Naive thymus-derived CD4-positive, alpha-beta T cell (primary cell): ENCODE measurements at regions not wholly inside any gene's neighbourhood (a gene's known extent, or its start where the extent isn't known, plus 50 kb on each side); places are given as distances from the start of the nearest gene placed in this dataset.

Source experiments
- ATAC-seq: fragments of 150-1000 bp; cut with Tn5 transposase; 2 replicates; pipeline ENCODE4 v1.10.0; 2021; ENCODE audit warnings: mild to moderate bottlenecking, moderate library complexity
- CTCF ChIA-PET: fragments of 350-600 bp; sonication (Branson Sonifier 250); formaldehyde crosslinking; loops from one replicate; lab custom pipeline; 2021; ENCODE audit warnings: antibody characterized with exemption; lab: Charles Lee
- POLR2A ChIA-PET: fragments of 350-600 bp; sonication (Branson Sonifier 250); formaldehyde crosslinking; loops from one replicate; lab custom pipeline; 2021; ENCODE audit warnings: antibody characterized with exemption, inconsistent platforms; lab: Charles Lee
- DNase-seq, 9 donors: peaks; one replicate each; pipeline versions ENCODE4 v3.0.0 to v3.0.0-alpha.2; 2020 to 2022; ENCODE audit warnings: mixed read lengths in 1 of 9
- H3K27ac ChIP-seq: one replicate; pipeline ENCODE4 v1.7.0; 2013; ENCODE audit warnings: mild to moderate bottlenecking, low read depth, low read length, moderate library complexity
- H3K27me3 ChIP-seq, 2 donors: one replicate each; pipeline ENCODE4 v1.7.0; 2013; ENCODE audit warnings: low read length in 2 of 2, mild to moderate bottlenecking in 2 of 2, moderate library complexity in 2 of 2; ENCODE audit not compliant: control insufficient read depth in 2 of 2, insufficient read depth in 2 of 2
- H3K36me3 ChIP-seq, 3 experiments: 1 replicate in 2 of 3; 2 replicates in 1 of 3; pipeline ENCODE4 v1.7.0; 2013; ENCODE audit warnings: low read length in 3 of 3, mild to moderate bottlenecking in 3 of 3, moderate library complexity in 1 of 3; ENCODE audit not compliant: insufficient read depth in 3 of 3, control insufficient read depth in 2 of 3
- H3K4me1 ChIP-seq, 2 donors: one replicate each; pipeline ENCODE4 v1.7.0; 2013; ENCODE audit warnings: low read length in 2 of 2, mild to moderate bottlenecking in 2 of 2, moderate library complexity in 1 of 2; ENCODE audit not compliant: control insufficient read depth in 2 of 2, insufficient read depth in 2 of 2
- H3K4me3 ChIP-seq: 2 replicates; pipeline ENCODE4 v1.7.0; 2013; ENCODE audit warnings: mild to moderate bottlenecking, low read length
- H3K9me3 ChIP-seq, 3 experiments: 1 replicate in 2 of 3; 2 replicates in 1 of 3; pipeline ENCODE4 v1.7.0; 2013; ENCODE audit warnings: low read length in 3 of 3; ENCODE audit not compliant: control insufficient read depth in 2 of 3
- H3K27ac Mint-ChIP-seq, 9 donors: one replicate each; pipeline ENCODE4 v1.8.0; 2020 to 2022; ENCODE audit warnings: mixed read lengths in 9 of 9, mild to moderate bottlenecking in 8 of 9, moderate library complexity in 5 of 9, inconsistent platforms in 2 of 9
- H3K27me3 Mint-ChIP-seq, 5 donors: one replicate each; pipeline ENCODE4 v1.8.0; 2021 to 2022; ENCODE audit warnings: mixed read lengths in 5 of 5, mild to moderate bottlenecking in 1 of 5
- H3K36me3 Mint-ChIP-seq, 5 donors: one replicate each; pipeline ENCODE4 v1.8.0; 2020 to 2022; ENCODE audit warnings: mixed read lengths in 5 of 5, mild to moderate bottlenecking in 3 of 5, inconsistent platforms in 1 of 5
- H3K4me1 Mint-ChIP-seq, 7 donors: one replicate each; pipeline ENCODE4 v1.8.0; 2020 to 2022; ENCODE audit warnings: mixed read lengths in 7 of 7, mild to moderate bottlenecking in 3 of 7, inconsistent platforms in 1 of 7
- H3K4me3 Mint-ChIP-seq, 10 donors: one replicate each; pipeline ENCODE4 v1.8.0; 2020 to 2022; ENCODE audit warnings: mild to moderate bottlenecking in 10 of 10, mixed read lengths in 10 of 10, moderate library complexity in 6 of 10, inconsistent platforms in 2 of 10
- H3K9me3 Mint-ChIP-seq, 11 donors: one replicate each; pipeline ENCODE4 v1.8.0; 2020 to 2022; ENCODE audit warnings: mixed read lengths in 11 of 11, mild to moderate bottlenecking in 4 of 11, inconsistent platforms in 1 of 11, moderate library complexity in 1 of 11
- intact Hi-C, 2 donors: fragments of 100-400 bp; cut with micrococcal nuclease; formaldehyde crosslinking; loops; one replicate each; pipeline ENCODE4 v1.15.1; 2023

DNA sequence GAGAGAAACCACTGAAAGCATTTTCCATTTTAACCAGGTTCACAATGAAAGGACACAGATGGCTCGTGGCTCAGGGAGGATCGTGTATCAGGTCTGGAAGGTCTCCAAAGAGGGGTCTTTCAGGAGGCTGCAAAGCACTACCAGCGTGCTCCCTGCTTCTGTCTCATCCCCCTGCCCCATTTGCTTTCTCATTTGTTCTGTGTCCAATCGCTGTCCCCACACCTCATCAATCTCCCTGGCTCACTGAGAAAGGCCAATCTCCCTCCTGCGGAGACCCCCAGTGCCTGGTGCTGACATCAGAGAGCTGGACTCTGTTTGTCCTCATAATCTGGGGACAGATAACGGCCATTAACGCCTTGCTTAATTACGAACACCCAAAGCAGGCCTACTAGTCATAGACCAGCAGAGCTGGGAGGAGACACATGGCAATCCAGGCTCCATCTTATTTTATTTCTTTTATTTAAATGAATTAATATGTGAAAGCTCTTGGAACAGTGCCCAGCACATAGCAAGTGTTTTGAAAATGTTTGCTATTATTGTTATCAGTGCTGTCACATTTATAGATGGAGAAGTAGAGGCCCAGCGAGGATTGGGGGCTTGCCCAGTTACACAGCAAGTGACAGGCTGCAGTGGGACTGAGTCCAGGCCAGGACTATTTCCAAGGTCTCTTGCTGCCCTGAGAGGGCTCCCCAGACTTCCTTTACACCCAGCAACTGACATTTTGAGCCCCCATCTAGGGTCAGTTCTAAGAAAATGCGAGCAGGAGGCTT is 341.0 kb upstream of the USP24 start:
- no peaks in the 10 kb centered on the region for H3K9me3 Mint-ChIP-seq
- no peak for DNase-seq
- no peaks in the 10 kb centered on the region for H3K36me3 Mint-ChIP-seq
- Histone ChIP-seq H3K4me3 (no peak overlapping the region), H3K27ac (no peak overlapping the region), H3K36me3 (no peaks in the 10 kb centered on the region), H3K27me3 (no peaks in the 10 kb centered on the region), H3K4me1 (no peaks in the 10 kb centered on the region), H3K9me3 (no peaks in the 10 kb centered on the region)
- CTCF ChIA-PET = no interaction called here
- no peak overlapping the region for H3K27ac Mint-ChIP-seq
- no peak for ATAC-seq
- no peaks in the 10 kb centered on the region for H3K4me1 Mint-ChIP-seq
- H3K27me3 Mint-ChIP-seq = no peaks in the 10 kb centered on the region
- intact Hi-C loops = no loop called here
- POLR2A ChIA-PET = no interaction called here
- no peak overlapping the region for H3K4me3 Mint-ChIP-seq

DNA sequence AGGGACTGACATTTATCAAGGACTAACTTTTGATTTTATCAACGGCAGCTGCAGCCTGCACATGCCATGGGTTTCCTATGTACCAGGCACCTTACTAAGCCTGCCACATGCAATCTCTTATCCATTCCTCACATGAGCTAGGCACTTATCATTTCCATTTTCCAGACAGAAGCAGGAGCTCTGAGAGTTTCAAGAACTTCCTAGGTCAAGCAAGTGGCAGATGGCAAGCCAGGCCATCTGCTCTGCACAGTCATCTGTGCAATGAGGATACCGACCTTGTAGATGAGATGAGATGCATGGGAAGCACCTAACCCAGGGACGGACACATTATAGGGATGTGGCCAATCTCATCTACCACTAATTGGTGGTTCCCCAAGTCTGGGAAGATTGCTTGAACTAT is 339.4 kb upstream of the USP24 start:
- ATAC-seq = no peak
- Histone ChIP-seq H3K4me3 (no peak overlapping the region), H3K27ac (no peak overlapping the region), H3K27me3 (no peaks in the 10 kb centered on the region), H3K36me3 (no peaks in the 10 kb centered on the region), H3K4me1 (no peaks in the 10 kb centered on the region), H3K9me3 (no peaks in the 10 kb centered on the region)
- H3K4me1 Mint-ChIP-seq = no peaks in the 10 kb centered on the region
- intact Hi-C loops = no loop called here
- no peaks in the 10 kb centered on the region for H3K36me3 Mint-ChIP-seq
- POLR2A ChIA-PET = no interaction called here
- no peak overlapping the region for H3K4me3 Mint-ChIP-seq
- H3K27ac Mint-ChIP-seq = no peak overlapping the region
- CTCF ChIA-PET = no interaction called here
- H3K9me3 Mint-ChIP-seq = no peaks in the 10 kb centered on the region
- peaks cover 0 to 8% (median 0%) of the 10 kb centered on the region in 5 donors for H3K27me3 Mint-ChIP-seq
- DNase-seq = no peak

DNA sequence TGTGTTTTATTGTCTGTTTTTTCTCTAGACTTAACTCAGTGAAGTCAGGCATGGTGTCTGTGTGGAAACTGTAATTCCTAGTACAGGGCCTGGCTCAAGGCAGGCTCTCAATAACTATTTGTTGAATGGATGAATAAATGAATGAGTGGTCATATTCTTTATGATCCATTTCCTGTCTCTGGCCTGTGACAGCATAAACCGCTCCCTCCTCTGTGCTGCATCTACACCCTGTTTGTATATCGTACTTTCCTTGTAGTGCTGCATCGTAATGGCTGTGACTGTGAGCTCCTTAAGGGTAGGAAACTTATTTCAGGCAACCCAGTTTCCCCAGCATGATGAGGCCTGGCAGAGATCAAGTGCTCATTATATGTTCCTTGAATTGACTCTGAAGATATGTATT is 337.5 kb upstream of the USP24 start:
- Mint-ChIP-seq H3K4me3 (no peak overlapping the region), H3K36me3 (no peaks in the 10 kb centered on the region), H3K9me3 (no peaks in the 10 kb centered on the region), H3K27ac (no peak overlapping the region), H3K27me3 (peaks cover 0 to 14% (median 4%) of the 10 kb centered on the region in 5 donors), H3K4me1 (no peaks in the 10 kb centered on the region)
- H3K4me1 ChIP-seq = no peaks in the 10 kb centered on the region
- CTCF ChIA-PET = no interaction called here
- ATAC-seq = no peak
- no peaks in the 10 kb centered on the region for H3K36me3 ChIP-seq
- H3K4me3 ChIP-seq = no peak overlapping the region
- no peaks in the 10 kb centered on the region for H3K9me3 ChIP-seq
- POLR2A ChIA-PET = no interaction called here
- H3K27ac ChIP-seq = no peak overlapping the region
- intact Hi-C loops = no loop called here
- no peaks in the 10 kb centered on the region for H3K27me3 ChIP-seq
- no peak for DNase-seq

DNA sequence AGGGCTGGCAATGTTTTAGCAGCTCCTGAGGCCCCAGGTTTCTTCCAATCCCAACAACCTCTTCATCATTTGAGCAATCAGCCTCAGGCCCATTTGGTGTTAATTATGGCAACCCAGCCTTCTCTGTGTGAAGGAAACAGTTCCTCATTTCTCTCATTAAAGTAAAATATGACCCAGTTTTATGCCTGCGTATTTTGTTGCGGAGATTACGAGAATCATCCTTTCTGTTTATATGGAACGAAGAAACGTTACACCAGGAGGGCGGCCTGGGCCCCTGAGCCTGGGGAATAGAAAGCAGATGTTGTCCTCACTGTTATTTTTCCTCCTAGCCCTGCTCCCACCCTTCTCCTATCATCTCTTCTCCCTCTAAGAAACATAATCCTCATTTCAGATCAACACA is 332.2 kb upstream of the USP24 start:
- Mint-ChIP-seq H3K27ac (no peak overlapping the region), H3K36me3 (no peaks in the 10 kb centered on the region), H3K27me3 (peaks cover 0 to 29% (median 15%) of the 10 kb centered on the region in 5 donors), H3K4me3 (no peak overlapping the region), H3K9me3 (peaks cover 0 to 3% (median 0%) of the 10 kb centered on the region in 11 donors), H3K4me1 (no peaks in the 10 kb centered on the region)
- H3K4me3 ChIP-seq = no peak overlapping the region
- H3K4me1 ChIP-seq = no peaks in the 10 kb centered on the region
- ATAC-seq (no peak), DNase-seq (no peak)
- no peaks in the 10 kb centered on the region for H3K27me3 ChIP-seq
- CTCF ChIA-PET = no interaction called here
- no peaks in the 10 kb centered on the region for H3K9me3 ChIP-seq
- no peaks in the 10 kb centered on the region for H3K36me3 ChIP-seq
- POLR2A ChIA-PET = no interaction called here
- intact Hi-C loops = no loop called here
- no peak overlapping the region for H3K27ac ChIP-seq

DNA sequence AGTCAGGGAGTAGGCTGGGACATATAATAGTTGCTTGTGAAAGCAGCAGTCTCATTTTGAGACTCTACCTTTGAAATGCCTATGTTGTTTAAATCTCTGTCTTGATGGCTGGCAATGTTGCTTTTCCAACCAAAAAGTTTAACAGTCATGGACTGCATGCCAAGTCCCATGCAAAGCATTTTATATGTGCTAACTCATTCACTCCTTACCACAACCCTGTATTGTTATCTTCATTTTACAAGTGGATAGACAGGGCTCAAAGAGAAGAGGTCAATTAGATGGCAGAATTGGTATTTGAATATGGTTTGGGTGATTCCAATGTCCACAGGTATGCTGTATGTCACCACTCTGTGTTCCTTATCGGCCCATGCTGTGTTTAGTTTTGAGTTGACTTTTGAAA is 331.4 kb upstream of the USP24 start:
- no peaks in the 10 kb centered on the region for H3K36me3 Mint-ChIP-seq
- Histone ChIP-seq H3K4me3 (no peak overlapping the region), H3K36me3 (no peaks in the 10 kb centered on the region), H3K9me3 (no peaks in the 10 kb centered on the region), H3K27me3 (no peaks in the 10 kb centered on the region), H3K4me1 (no peaks in the 10 kb centered on the region), H3K27ac (no peak overlapping the region)
- ATAC-seq = no peak
- H3K4me3 Mint-ChIP-seq = no peak overlapping the region
- ChIA-PET POLR2A (no interaction called here), CTCF (no interaction called here)
- H3K27me3 Mint-ChIP-seq = peaks cover 0 to 29% (median 15%) of the 10 kb centered on the region in 5 donors
- no peak overlapping the region for H3K27ac Mint-ChIP-seq
- peaks cover 0 to 3% (median 0%) of the 10 kb centered on the region in 11 donors for H3K9me3 Mint-ChIP-seq
- H3K4me1 Mint-ChIP-seq = no peaks in the 10 kb centered on the region
- DNase-seq = no peak
- intact Hi-C loops = no loop called here

DNA sequence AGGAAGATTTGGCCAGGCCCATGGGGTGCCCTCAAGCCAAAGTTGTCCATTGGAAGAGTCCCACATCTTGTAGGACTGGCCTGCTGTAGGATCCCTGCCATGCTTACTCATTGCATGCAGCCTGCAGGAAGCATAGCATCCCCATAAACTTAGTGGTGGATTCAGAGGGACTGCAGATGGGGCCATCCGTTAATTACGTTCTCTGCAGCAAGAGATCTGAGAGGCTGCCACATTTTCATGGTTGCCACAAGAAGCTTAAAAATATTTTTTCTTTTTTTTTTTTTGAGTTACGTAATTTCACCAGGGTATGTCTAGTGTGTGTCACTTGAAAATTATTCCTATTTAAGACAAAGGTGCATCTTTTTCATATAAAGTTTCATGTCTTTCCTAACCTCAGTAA is 329.7 kb upstream of the USP24 start:
- no peak for ATAC-seq
- CTCF ChIA-PET = no interaction called here
- intact Hi-C loops = no loop called here

DNA sequence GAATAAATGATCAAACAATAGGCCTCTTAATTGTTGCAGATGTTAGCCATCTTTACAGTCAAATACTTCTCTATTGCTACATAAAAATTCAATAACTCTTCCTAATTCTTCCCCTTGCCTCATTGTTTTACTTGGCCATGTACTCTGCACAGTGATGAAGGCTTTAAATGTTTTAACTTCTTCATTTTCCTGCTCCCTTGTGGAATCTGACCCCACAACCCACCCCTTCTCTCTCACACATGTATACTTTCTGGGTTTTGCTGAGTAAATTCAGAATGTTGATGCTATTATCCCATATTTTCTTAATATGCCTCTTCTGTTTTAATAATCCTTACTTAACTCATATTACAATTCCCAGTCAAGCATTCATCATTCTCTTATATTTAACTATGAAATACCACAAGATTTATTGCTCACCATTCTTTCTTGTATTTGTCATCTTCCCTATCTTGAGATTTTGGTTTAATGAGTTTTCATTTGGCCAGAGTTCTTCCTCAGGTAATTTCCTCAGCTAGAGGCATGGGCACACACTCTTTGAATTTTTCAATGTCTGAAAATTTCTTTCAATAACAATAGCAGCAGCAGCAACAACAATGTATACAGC is 327.8 kb upstream of the USP24 start:
- H3K4me3 Mint-ChIP-seq = no peak overlapping the region
- ChIA-PET CTCF (no interaction called here), POLR2A (no interaction called here)
- H3K4me1 Mint-ChIP-seq = no peaks in the 10 kb centered on the region
- no peak overlapping the region for H3K27ac Mint-ChIP-seq
- no peak for ATAC-seq
- Histone ChIP-seq H3K4me1 (no peaks in the 10 kb centered on the region), H3K27me3 (no peaks in the 10 kb centered on the region), H3K27ac (no peak overlapping the region), H3K4me3 (no peak overlapping the region), H3K36me3 (no peaks in the 10 kb centered on the region), H3K9me3 (no peaks in the 10 kb centered on the region)
- H3K27me3 Mint-ChIP-seq = peaks cover 0 to 16% (median 14%) of the 10 kb centered on the region in 5 donors
- H3K9me3 Mint-ChIP-seq = peaks cover 0 to 3% (median 0%) of the 10 kb centered on the region in 11 donors
- intact Hi-C loops = no loop called here
- no peak for DNase-seq
- no peaks in the 10 kb centered on the region for H3K36me3 Mint-ChIP-seq

More for the DNA sequence above, 329.7 kb upstream of the USP24 start:
- no peaks in the 10 kb centered on the region for H3K27me3 ChIP-seq
- POLR2A ChIA-PET = no interaction called here
- H3K9me3 ChIP-seq = no peaks in the 10 kb centered on the region
- H3K4me1 ChIP-seq = no peaks in the 10 kb centered on the region
- H3K27me3 Mint-ChIP-seq = peaks cover 0 to 23% (median 15%) of the 10 kb centered on the region in 5 donors
- H3K27ac ChIP-seq = no peak overlapping the region
- DNase-seq = no peak
- H3K27ac Mint-ChIP-seq = no peak overlapping the region
- H3K36me3 Mint-ChIP-seq = no peaks in the 10 kb centered on the region
- peaks cover 0 to 3% (median 0%) of the 10 kb centered on the region in 11 donors for H3K9me3 Mint-ChIP-seq
- H3K4me1 Mint-ChIP-seq = no peaks in the 10 kb centered on the region
- H3K4me3 Mint-ChIP-seq = no peak overlapping the region
- H3K36me3 ChIP-seq = no peaks in the 10 kb centered on the region
- H3K4me3 ChIP-seq = no peak overlapping the region
